GM19467 (cell line): ENCODE measurements at regions not wholly inside any gene's neighbourhood (a gene's known extent, or its start where the extent isn't known, plus 50 kb on each side); places are given as distances from the start of the nearest gene placed in this dataset.

Experiments used
- ATAC-seq: cut with Tn5 transposase; IDR thresholded peaks from one replicate; pipeline ENCODE4 v1.9.1; 2021; ENCODE audit warnings: mild to moderate bottlenecking, moderate library complexity; ENCODE audit not compliant: unreplicated experiment

- ATAC-seq, result no peak
Measured at GRCh38 chr4:156191044-156191781, 237.5 kb upstream of the CTSO start.

GRCh38 chr4:156190615-156191014 is 236.9 kb upstream of the CTSO start:
- no peak for ATAC-seq

- no peak for ATAC-seq
Measured at GRCh38 chr4:156188596-156188995, 234.9 kb upstream of the CTSO start.

- no peak for ATAC-seq
Measured at GRCh38 chr4:156186111-156186510, 232.4 kb upstream of the CTSO start.

- no peak for ATAC-seq
Measured at GRCh38 chr4:156185514-156186055, 231.9 kb upstream of the CTSO start.

GRCh38 chr4:156182269-156182668 is 228.6 kb upstream of the CTSO start:
- ATAC-seq, result no peak

GRCh38 chr4:156177941-156178340 is 224.3 kb upstream of the CTSO start:
- ATAC-seq, result no peak

GRCh38 chr4:156176896-156177295 is 223.2 kb upstream of the CTSO start:
- ATAC-seq, result no peak

- no peak for ATAC-seq
Measured at GRCh38 chr4:156173937-156174336, 220.3 kb upstream of the CTSO start.

GRCh38 chr4:156173486-156173885 is 219.8 kb upstream of the CTSO start:
- no peak for ATAC-seq

- ATAC-seq, result no peak
Measured at GRCh38 chr4:156169861-156170260, 216.2 kb upstream of the CTSO start.

GRCh38 chr4:156169011-156169410 is 215.3 kb upstream of the CTSO start:
- no peak for ATAC-seq

GRCh38 chr4:156168288-156168687 is 214.6 kb upstream of the CTSO start:
- ATAC-seq, result no peak

GRCh38 chr4:156158747-156159146 is 205.1 kb upstream of the CTSO start:
- ATAC-seq, result peak; percentile 72

GRCh38 chr4:156154978-156155377 is 201.3 kb upstream of the CTSO start:
- no peak for ATAC-seq

- no peak for ATAC-seq
Measured at GRCh38 chr4:156146571-156146970, 192.9 kb upstream of the CTSO start.

- ATAC-seq, result no peak
Measured at GRCh38 chr4:156144961-156145360, 191.3 kb upstream of the CTSO start.

GRCh38 chr4:156138781-156139280 is 185.2 kb upstream of the CTSO start:
- no peak for ATAC-seq

- ATAC-seq, result no peak
Measured at GRCh38 chr4:156137679-156138473, 184.2 kb upstream of the CTSO start.

- ATAC-seq, result no peak
Measured at GRCh38 chr4:156132196-156132595, 178.5 kb upstream of the CTSO start.

- ATAC-seq, result no peak
Measured at GRCh38 chr4:156128616-156129015, 174.9 kb upstream of the CTSO start.
